Upper lobe of left lung (tissue), 6 donors: ENCODE measurements at regions not wholly inside any gene's neighbourhood (a gene's known extent, or its start where the extent isn't known, plus 50 kb on each side); places are given as distances from the start of the nearest gene placed in this dataset.
"Not testable (repeated sequence)": the region's sequence is repeated elsewhere in the genome, so short reads cannot be mapped to it uniquely, and the experiment has no call there.

Experiments
- ATAC-seq, 2 donors: fragments of 200-7000 bp; cut with Tn5 transposase; one replicate each; pipeline ENCODE4 v1.9.1; 2022; ENCODE audit warnings: mild to moderate bottlenecking in 2 of 2, moderate library complexity in 2 of 2; ENCODE audit not compliant: low FRiP score in 2 of 2
- DNase-seq, 2 donors: peaks; one replicate each; pipeline ENCODE4 v3.0.0-alpha.2; 2019 to 2020
- H3K27ac ChIP-seq, 4 donors: fragments of 200-600 bp; sonication (generic); one replicate each; pipeline ENCODE4 v1.5.1; 2016 to 2019
- H3K27me3 ChIP-seq, 4 donors: fragments of 200-600 bp; sonication (generic); one replicate each; pipeline ENCODE4 v1.5.1; 2017 to 2019
- H3K36me3 ChIP-seq, 4 donors: fragments of 200-600 bp; sonication (generic); one replicate each; pipeline ENCODE4 v1.5.1; 2016 to 2019
- H3K4me1 ChIP-seq, 4 donors: fragments of 200-600 bp; sonication (generic); one replicate each; pipeline ENCODE4 v1.5.1; 2018 to 2019
- H3K4me3 ChIP-seq, 4 donors: fragments of 200-600 bp; sonication (generic); one replicate each; pipeline ENCODE4 v1.5.1; 2017 to 2019; ENCODE audit warnings: mild to moderate bottlenecking in 2 of 4, moderate library complexity in 1 of 4
- H3K9me3 ChIP-seq, 4 donors: fragments of 200-600 bp; sonication (generic); one replicate each; pipeline ENCODE4 v1.5.1; 2018 to 2019
- EP300 ChIP-seq, 4 donors: sonication (generic); formaldehyde crosslinking; IDR thresholded peaks; one replicate each; pipeline ENCODE4 v1.5.1; 2017; ENCODE audit warnings: antibody characterized with exemption in 4 of 4, control low read depth in 2 of 4
- POLR2A ChIP-seq, 4 donors: fragments of 450-650 bp; IDR thresholded peaks; one replicate each; pipeline ENCODE4 v1.5.1; 2016 to 2017; ENCODE audit warnings: antibody characterized with exemption in 4 of 4, mild to moderate bottlenecking in 2 of 4
- POLR2AphosphoS5 ChIP-seq, 2 donors: sonication (generic); formaldehyde crosslinking; IDR thresholded peaks; one replicate each; pipeline ENCODE4 v1.5.1; 2017; ENCODE audit warnings: antibody characterized with exemption in 2 of 2
- WGBS, 2 donors: methylation state at CpG; one replicate each; pipeline ENCODE4 v1.1.5; 2017 to 2018; 5-methylcytosine and 5-hydroxymethylcytosine counted together
- TF ChIP-seq, protein P1 (sequence below), 6 experiments: fragments of 450-650 bp in 4 of 6; fragments of 200-600 bp in 2 of 6; sonication (generic) in 2 of 6; IDR thresholded peaks; one replicate each; pipeline ENCODE4 v1.5.1; 2016 to 2019; ENCODE audit warnings: antibody characterized with exemption in 6 of 6
- donor health status: DM: no; HTN: no; CAD: no; lungs with moderate emphysema.
- donor health status: DM: no; HTN: yes; CAD: no; lungs with severe emphysema.

DNA sequence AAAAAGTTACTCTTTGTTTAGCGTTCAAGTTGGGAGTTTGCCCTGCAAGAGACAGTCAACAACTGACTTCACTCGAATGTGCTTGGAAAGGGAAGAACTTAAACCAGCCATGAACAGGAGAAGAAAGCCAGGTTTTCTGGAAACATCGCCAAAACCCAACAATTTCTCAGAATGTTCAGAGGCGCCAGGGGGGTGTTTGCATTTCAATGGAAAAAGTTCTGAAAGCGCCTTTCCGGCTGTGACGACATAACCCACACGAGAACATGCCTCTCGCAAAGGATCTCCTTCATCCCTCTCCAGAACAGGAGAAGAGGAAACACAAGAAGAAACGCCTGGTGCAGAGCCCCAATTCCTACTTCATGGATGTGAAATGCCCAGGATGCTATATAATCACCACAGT lies 78.1 kb upstream of the ADGRA3 start:
- no peaks in the 10 kb centered on the region for H3K9me3 ChIP-seq
- H3K4me3 ChIP-seq, result no peak overlapping the region
- DNase-seq, result no peak
- WGBS, 2 donors, result 86 to 87% methylated on average over 10 of the region's 10 CpGs
- no peak for ATAC-seq
- no peaks in the 10 kb centered on the region for H3K36me3 ChIP-seq
- H3K27ac ChIP-seq, result no peak overlapping the region
- no peaks in the 10 kb centered on the region for H3K4me1 ChIP-seq
- TF ChIP-seq EP300 (IDR thresholded peaks at IDR 0.05) (no peak), POLR2AphosphoS5 (IDR thresholded peaks at IDR 0.05) (no peak), POLR2A (IDR thresholded peaks at IDR 0.05) (no peak)
- TF ChIP-seq, protein P1, sequence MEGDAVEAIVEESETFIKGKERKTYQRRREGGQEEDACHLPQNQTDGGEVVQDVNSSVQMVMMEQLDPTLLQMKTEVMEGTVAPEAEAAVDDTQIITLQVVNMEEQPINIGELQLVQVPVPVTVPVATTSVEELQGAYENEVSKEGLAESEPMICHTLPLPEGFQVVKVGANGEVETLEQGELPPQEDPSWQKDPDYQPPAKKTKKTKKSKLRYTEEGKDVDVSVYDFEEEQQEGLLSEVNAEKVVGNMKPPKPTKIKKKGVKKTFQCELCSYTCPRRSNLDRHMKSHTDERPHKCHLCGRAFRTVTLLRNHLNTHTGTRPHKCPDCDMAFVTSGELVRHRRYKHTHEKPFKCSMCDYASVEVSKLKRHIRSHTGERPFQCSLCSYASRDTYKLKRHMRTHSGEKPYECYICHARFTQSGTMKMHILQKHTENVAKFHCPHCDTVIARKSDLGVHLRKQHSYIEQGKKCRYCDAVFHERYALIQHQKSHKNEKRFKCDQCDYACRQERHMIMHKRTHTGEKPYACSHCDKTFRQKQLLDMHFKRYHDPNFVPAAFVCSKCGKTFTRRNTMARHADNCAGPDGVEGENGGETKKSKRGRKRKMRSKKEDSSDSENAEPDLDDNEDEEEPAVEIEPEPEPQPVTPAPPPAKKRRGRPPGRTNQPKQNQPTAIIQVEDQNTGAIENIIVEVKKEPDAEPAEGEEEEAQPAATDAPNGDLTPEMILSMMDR (IDR thresholded peaks at IDR 0.05), result no peak
- H3K27me3 ChIP-seq, result no peaks in the 10 kb centered on the region

GRCh38 chr4:22595684-22596083 lies 79.8 kb upstream of the ADGRA3 start:
- no peak overlapping the region for H3K27ac ChIP-seq
- H3K4me3 ChIP-seq, result no peak overlapping the region
- no peaks in the 10 kb centered on the region for H3K27me3 ChIP-seq
- DNase-seq (no peak), ATAC-seq (peak in 1 of 2 donors; percentile 31)
- TF ChIP-seq, protein P1 (IDR thresholded peaks at IDR 0.05), result no peak
- no peak for TF ChIP-seq EP300 (IDR thresholded peaks at IDR 0.05)
- TF ChIP-seq POLR2A (IDR thresholded peaks at IDR 0.05), result no peak
- TF ChIP-seq POLR2AphosphoS5 (IDR thresholded peaks at IDR 0.05), result no peak
- H3K4me1 ChIP-seq, result no peaks in the 10 kb centered on the region
- 50 to 53% methylated on average over 3 of the region's 3 CpGs for WGBS, 2 donors
- H3K9me3 ChIP-seq, result no peaks in the 10 kb centered on the region
- no peaks in the 10 kb centered on the region for H3K36me3 ChIP-seq

DNA sequence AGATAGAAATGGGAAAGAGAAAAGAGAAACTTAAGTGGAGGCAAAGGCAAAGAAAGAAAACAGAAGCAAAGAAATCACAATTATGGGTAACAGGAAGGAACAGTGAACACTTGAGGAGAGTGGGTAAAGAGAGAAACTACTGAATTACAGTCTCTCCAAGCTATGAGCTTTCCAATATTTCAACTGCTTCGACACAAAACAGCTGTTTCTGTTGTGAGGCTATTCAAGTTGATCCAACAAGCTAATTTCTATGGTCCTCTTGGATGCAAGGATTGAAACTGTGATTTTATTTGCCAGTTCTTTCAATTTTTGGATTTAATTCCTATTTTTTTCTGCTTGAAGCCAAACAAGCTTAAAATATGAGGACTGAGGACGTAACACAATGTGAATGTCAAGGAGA lies 80.5 kb upstream of the ADGRA3 start:
- WGBS, 2 donors, result 52 to 53% methylated on average over 2 of the region's 2 CpGs
- no peaks in the 10 kb centered on the region for H3K27me3 ChIP-seq
- no peak for DNase-seq

GRCh38 chr4:22597471-22597870 lies 81.6 kb upstream of the ADGRA3 start:
- no peak for DNase-seq

More for the DNA sequence above, 80.5 kb upstream of the ADGRA3 start:
- ATAC-seq, result peak in 1 of 2 donors; percentile 26
- no peaks in the 10 kb centered on the region for H3K9me3 ChIP-seq
- H3K36me3 ChIP-seq, result no peaks in the 10 kb centered on the region
- no peak overlapping the region for H3K4me3 ChIP-seq
- TF ChIP-seq EP300 (IDR thresholded peaks at IDR 0.05) (no peak), POLR2AphosphoS5 (IDR thresholded peaks at IDR 0.05) (no peak), POLR2A (IDR thresholded peaks at IDR 0.05) (no peak)
- TF ChIP-seq, protein P1 (IDR thresholded peaks at IDR 0.05), result no peak
- H3K27ac ChIP-seq, result no peak overlapping the region
- no peaks in the 10 kb centered on the region for H3K4me1 ChIP-seq

DNA sequence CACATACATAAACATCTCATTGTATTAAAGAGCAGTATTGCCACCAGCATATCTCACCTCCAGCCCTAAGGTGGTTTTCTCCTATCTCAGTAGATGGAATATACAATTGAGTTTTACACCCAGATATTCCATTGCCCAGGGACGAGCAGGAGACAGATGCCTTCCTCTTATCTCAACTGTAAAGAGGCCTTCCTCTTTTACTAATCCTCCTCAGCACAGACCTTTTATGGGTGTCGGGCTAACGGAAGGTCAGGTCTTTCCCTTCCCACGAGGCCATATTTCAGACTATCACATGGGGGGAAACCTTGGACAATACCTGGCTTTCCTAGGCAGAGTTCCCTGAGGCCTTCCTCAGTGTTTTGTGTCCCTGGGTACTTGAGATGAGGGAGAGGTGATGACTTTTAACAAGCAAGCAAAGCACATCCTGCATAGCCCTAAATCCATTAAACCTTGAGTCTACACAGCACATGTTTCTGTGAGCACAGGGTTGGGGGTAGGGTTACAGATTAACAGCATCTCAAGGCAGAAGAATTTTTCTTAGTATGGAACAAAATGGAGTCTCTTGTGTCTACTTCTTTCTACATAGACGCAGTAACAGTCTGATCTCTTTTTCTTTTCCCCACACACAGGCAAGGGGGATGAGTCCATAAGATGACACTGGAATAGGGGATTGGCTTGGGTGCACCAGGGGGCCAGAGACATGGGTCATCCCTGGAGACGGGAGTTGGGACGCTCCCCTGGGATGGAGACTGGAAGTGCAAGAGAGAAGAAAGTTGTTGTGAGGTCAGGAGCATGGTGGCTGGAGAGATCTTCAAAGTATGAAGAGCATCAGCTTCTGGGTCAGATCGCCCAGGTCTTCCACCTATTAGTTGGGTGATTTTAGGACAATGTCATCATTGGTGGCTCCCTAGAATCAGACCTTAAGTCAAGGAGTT lies 82.5 kb upstream of the ADGRA3 start:
- not testable (repeated sequence) for H3K36me3 ChIP-seq, H3K27ac ChIP-seq, H3K4me3 ChIP-seq, H3K9me3 ChIP-seq, DNase-seq, H3K27me3 ChIP-seq, H3K4me1 ChIP-seq
- ATAC-seq, result peak in 1 of 2 donors; percentile 51
- 71 to 73% methylated on average over 8 of the region's 8 CpGs for WGBS, 2 donors

More at GRCh38 chr4:22597471-22597870, 81.6 kb upstream of the ADGRA3 start:
- Histone ChIP-seq H3K4me3 (no peak overlapping the region), H3K36me3 (no peaks in the 10 kb centered on the region), H3K9me3 (no peaks in the 10 kb centered on the region), H3K27me3 (no peaks in the 10 kb centered on the region), H3K4me1 (no peaks in the 10 kb centered on the region), H3K27ac (no peak overlapping the region)
- TF ChIP-seq POLR2A (IDR thresholded peaks at IDR 0.05), result no peak
- WGBS, 2 donors, result 74 to 78% methylated on average over 5 of the region's 5 CpGs
- ATAC-seq, result no peak

DNA sequence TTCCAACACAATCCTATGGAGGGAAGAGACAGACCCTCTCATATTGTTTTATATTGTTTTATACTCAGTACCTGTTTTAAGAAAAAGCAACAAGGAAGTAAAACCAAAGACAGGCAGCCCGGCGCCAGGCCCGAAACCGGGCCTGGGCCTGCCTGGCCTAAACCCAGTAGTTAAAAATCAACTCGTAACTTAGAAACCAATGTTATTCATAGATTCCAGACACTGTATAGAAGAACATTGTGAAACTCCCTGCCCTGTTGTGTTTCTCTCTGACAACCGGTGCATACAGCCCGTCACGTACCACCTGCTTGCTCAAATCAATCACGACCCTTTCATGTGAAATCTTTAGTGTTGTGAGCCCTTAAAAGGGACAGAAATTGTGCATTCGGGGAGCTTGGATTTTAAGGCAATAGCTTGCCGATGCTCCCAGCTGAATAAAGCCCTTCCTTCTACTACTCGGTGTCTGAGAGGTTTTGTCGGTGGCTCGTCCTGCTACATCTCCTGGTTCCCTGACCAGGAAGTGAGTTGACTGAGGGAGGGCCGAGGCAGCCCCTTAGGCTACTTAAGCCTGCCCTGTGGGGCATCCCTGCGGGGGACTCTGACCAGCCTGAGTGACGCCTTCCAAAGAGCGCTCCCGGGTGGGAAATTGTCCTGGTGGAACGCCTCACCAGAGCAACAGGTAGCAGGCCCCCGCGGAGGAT lies 83.5 kb upstream of the ADGRA3 start:
- not testable (repeated sequence) for H3K9me3 ChIP-seq, ATAC-seq, H3K36me3 ChIP-seq, H3K4me3 ChIP-seq, H3K4me1 ChIP-seq, H3K27ac ChIP-seq, H3K27me3 ChIP-seq
- WGBS, 2 donors, result 85 to 91% methylated on average over 14 to 22 of the region's 22 CpGs
- peak in 1 of 2 donors; percentile 46 for DNase-seq

DNA sequence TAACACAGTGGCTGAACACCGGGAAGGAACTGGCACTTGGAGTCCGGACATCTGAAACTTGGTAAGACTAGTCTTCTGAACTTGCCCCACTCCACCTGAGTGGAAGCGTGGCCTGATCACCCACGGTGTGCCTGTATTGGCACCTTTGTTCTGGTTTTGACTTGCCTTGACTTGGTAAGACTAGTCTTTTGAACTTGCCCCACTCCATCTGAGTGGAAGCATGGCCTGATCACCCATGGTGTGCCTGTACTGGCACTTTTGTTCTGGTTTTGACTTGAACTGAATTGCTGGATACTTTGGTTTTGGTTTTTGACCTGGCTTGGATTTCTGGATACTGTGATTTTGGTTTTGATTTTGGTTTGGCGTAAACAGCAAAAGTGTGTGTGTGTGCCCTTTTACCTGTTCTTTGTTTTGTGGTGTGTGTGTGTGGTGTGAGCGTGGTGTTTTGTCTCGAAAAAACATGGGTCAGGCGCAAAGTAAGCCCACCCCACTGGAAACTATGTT lies 84.1 kb upstream of the ADGRA3 start:
- 91 to 92% methylated on average over 8 of the region's 8 CpGs for WGBS, 2 donors
- H3K36me3 ChIP-seq, H3K9me3 ChIP-seq, ATAC-seq, H3K4me1 ChIP-seq, H3K27ac ChIP-seq, H3K4me3 ChIP-seq, DNase-seq, H3K27me3 ChIP-seq: not testable (repeated sequence)

GRCh38 chr4:22601638-22602037 lies 85.8 kb upstream of the ADGRA3 start:
- H3K27ac ChIP-seq, H3K9me3 ChIP-seq, H3K36me3 ChIP-seq, H3K4me3 ChIP-seq, H3K4me1 ChIP-seq, ATAC-seq, DNase-seq, H3K27me3 ChIP-seq: not testable (repeated sequence)
- WGBS, 2 donors, result 93 to 98% methylated on average over 6 of the region's 6 CpGs
